HG03342 (cell line): ENCODE measurements at regions not wholly inside any gene's neighbourhood (a gene's known extent, or its start where the extent isn't known, plus 50 kb on each side); places are given as distances from the start of the nearest gene placed in this dataset.

Experiments used
- ATAC-seq: cut with Tn5 transposase; IDR thresholded peaks from one replicate; pipeline ENCODE4 v1.9.1; 2021; ENCODE audit warnings: mild to moderate bottlenecking, moderate library complexity; ENCODE audit not compliant: unreplicated experiment

DNA sequence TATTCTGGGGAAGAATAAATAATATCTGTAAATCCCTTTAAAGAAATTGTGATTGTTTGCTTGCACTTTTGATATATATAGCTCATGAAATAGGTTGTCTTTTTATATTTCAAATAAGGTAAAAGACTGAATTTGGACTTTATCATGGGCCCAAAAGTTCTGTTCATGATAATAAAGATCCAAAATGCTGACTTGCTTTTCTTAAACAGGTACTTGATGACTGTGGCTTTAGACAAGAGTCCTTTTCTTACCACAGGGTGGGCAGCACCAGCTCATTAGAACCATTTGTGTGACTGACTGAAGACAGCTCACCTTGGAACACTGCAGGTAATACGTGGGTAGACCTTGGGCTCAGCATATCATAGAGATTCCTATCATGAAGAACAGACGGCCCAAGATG, 432.6 kb downstream of the ETNK1 start:
- ATAC-seq = no peak

DNA sequence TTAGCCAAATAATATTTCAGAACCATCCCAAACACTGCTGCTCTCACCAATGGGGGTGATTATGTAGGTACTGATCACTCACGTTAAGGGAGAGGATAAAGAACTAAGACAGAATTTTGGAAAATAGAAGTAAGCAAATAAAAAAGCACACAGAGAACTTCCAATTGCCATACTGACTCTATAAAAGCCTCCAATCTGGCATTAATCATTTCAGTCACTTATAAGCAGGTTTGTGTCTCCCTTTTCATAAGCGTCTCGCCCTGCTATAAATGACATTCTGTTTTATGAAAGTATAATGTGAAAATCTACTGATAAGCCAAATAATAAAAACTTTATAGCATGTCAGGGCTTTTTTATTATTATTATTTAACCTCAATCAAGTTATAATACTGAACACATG, 435.2 kb downstream of the ETNK1 start:
- no peak for ATAC-seq

DNA sequence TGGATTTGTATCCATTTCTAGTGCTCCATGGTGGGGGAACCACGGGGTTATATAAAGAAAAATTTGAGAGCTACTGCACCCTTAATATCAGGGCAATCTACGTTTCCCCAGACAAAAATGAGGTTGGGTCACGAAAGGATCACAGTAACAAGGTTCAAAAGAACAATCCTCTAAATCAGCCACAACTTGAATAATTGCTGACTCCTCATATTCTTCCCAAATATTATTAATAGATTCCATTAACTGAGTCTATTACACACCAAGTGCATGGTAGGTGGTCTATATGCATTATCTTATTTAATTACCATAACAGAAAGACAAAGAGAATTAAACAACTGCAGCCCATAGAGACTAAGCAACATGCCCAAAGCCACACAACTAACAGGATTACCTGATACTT, 438.2 kb downstream of the ETNK1 start:
- ATAC-seq = no peak

GRCh38 chr12:23066095-23066494, 441.1 kb downstream of the ETNK1 start:
- no peak for ATAC-seq

- peak; percentile 72 for ATAC-seq
Measured at GRCh38 chr12:23083267-23083666, 458.3 kb downstream of the ETNK1 start.

DNA sequence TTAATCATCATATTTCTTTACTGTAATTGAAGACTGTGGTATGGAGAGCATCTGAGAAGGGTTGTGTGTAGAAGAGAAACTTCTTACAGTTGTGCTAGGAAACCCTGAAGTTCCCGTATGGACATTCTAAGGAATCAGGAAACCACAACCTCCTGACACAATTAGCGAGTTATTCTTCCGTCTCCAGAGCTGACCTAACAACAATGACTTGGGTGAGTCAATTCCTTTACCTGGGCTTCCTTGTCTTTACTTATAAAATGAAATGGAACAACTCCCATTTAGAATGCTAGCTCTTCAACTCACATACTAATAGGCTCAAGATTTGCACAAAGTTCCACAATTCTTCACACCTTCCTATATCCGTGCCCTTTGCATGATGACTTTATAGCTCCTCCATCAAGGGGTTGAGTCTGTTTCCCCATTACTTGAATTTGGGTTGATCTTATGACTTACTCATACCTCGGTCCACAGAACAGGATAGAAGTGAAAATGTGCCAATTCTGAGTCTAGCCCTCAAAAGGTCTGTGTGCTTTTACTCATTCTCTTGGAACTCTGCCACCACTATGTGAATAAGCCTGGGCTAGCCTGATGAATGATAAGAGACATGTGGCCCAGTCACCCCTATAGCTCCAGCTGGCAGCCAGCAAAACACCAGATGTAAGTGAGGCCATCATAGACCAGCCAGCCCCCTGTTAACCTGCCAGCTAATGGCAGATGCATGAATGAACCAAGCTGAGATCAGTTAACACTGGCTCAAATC, 459.4 kb downstream of the ETNK1 start:
- no peak for ATAC-seq

DNA sequence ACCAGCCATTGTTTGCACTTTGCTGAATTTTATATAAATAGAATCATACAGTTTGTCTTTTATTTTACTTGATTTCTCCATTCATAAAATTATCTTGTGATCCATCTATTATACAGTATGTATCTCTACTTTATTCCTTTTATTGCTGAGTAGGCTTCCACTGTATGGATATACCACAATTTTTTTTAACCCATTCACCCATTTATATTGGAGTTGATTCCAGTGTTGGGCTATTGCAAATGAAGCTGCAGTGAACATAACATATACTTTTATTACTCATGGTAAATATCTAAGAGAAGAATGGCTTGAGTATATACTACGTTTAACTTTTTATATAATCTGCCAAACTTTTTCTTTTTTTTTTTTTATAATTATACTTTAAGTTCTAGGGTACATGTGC, 463.6 kb downstream of the ETNK1 start:
- no peak for ATAC-seq

GRCh38 chr12:23093488-23093887, 468.5 kb downstream of the ETNK1 start:
- ATAC-seq = no peak

DNA sequence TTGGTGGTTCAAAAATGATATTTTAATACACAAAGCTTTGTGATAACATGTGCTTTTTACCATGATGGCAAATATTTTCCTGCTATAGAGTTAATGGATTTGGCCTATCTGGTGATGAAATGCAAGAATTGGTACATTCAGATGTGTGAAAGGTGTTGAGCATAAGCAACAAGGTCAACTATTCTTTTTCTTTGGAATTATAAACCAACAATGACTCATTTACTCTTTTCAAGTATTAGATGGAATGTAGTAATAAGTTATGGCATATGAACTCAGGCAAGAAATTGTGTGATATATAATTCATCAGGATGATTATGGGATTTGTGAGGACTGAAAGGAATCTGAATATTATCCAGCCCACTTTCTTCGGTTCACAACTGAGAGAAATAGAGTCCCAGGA, 471.4 kb downstream of the ETNK1 start:
- ATAC-seq = no peak

GRCh38 chr12:23098110-23098509, 473.1 kb downstream of the ETNK1 start:
- ATAC-seq = no peak

- ATAC-seq = no peak
Measured at GRCh38 chr12:23098517-23098916, 473.5 kb downstream of the ETNK1 start.

DNA sequence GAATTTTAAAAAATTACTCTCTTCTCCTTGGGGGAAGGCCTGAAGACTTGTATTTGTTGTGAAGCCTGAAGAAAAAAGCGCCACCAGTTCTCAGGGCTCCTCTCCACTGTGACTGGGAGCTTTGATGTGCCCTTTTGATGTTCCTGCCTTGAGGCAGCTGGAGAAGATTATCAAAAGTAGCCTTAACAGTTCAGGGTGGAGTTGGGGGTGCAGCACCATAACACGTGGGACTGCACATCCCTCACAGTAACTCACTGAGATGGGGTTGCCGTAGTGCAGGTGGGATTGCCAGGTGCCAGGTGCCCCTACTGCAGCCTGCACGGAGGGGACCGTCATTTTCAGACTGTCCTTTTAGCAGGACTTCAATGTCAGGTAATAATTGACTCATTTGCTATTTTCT, 474.1 kb downstream of the ETNK1 start:
- ATAC-seq = no peak

- ATAC-seq = no peak
Measured at GRCh38 chr12:23099604-23100003, 474.6 kb downstream of the ETNK1 start.

GRCh38 chr12:23108957-23109356, 484.0 kb downstream of the ETNK1 start:
- ATAC-seq = no peak

- no peak for ATAC-seq
Measured at GRCh38 chr12:23113781-23114180, 488.8 kb downstream of the ETNK1 start.

GRCh38 chr12:23115984-23116383, 491.0 kb downstream of the ETNK1 start:
- no peak for ATAC-seq

GRCh38 chr12:23126794-23127193, 501.8 kb downstream of the ETNK1 start:
- ATAC-seq = no peak

DNA sequence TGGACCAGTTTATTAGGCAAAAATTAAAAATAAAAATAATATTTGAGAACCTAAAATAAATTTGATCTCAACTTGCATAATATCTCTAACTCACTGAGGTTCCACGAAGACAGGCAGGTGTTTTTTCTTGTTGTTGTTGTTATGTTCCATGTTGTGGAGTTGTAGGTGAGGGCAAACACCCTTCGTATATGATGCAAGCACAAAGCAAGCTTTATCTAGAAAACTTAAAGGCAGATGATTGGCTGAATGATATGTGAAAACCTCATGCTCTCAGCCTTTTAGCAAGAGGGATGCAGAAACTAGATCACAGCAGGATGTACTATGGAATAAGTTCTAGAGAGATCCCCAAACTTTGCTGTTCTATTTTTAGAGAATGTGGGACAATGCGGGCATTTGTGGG, 502.7 kb downstream of the ETNK1 start:
- no peak for ATAC-seq

GRCh38 chr12:23128462-23128861, 503.5 kb downstream of the ETNK1 start:
- ATAC-seq = no peak

DNA sequence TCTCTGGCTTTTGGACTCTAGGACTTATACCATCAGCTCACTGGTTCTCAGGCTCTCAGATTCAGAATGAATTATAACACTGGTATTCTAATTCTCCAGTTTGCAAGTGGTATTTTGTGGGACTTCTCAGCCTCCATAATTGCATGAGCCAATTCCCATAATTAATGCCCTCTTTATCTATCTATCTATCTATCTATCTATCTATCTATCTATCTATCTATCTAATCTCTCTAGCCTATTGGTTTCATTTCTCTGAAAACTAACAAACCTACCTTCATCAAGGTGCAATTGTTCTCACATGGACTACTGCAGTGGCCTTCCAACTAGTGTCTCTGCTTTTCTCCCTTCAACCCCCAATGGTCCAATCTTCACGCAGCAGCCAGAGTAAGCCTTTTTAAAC, 507.4 kb downstream of the ETNK1 start:
- no peak for ATAC-seq

GRCh38 chr12:23133471-23133870, 508.5 kb downstream of the ETNK1 start:
- no peak for ATAC-seq

DNA sequence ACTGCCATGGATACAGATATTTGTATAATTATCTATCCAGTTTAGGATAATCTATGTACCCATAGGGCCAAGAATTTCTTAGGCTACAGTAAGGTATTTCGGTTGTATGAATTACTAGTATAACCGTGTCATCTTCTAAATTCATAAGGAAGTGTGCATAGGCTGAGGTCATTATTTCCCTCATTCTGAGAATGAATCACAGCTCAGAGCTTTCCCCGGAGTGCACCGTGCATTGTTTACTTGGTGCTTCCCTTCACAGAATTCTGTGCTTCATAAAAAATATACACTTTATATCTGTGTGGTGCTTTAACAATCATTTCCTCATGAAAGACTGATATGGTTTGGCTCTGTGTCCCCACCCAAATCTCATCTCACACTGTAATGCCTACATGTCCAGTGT, 514.1 kb downstream of the ETNK1 start:
- ATAC-seq = no peak

GRCh38 chr12:23140710-23141109, 515.7 kb downstream of the ETNK1 start:
- ATAC-seq = no peak
